ENCODE measurements at regions not wholly inside any gene's neighbourhood (a gene's known extent, or its start where the extent isn't known, plus 50 kb on each side); places are given as distances from the start of the nearest gene placed in this dataset.

GRCh38 chr13:80828759-80829158, 487.8 kb upstream of the SPRY2 start:
- Histone ChIP-seq H3K36me3 (no peaks in the 10 kb centered on the region), H3K4me1 (no peaks in the 10 kb centered on the region), H3K27ac (no peak overlapping the region), H3K9me3 (no peaks in the 10 kb centered on the region), H3K27me3 (no peaks in the 10 kb centered on the region), H3K4me3 (no peak overlapping the region)
- no peak for DNase-seq
- TF ChIP-seq CTCF (IDR thresholded peaks at IDR 0.05) (no peak), POLR2A (IDR thresholded peaks at IDR 0.05) (no peak)
- intact Hi-C loops (cut with DNase I; ENCODE audit: low total_unique reads): no loop called here

GRCh38 chr13:80825276-80825675, 484.4 kb upstream of the SPRY2 start:
- intact Hi-C loops (cut with DNase I; ENCODE audit: low total_unique reads): no loop called here
- Histone ChIP-seq H3K4me3 (no peak overlapping the region), H3K4me1 (no peaks in the 10 kb centered on the region), H3K36me3 (no peaks in the 10 kb centered on the region), H3K27ac (no peak overlapping the region), H3K9me3 (no peaks in the 10 kb centered on the region), H3K27me3 (no peaks in the 10 kb centered on the region)
- TF ChIP-seq CTCF (IDR thresholded peaks at IDR 0.05) (no peak), POLR2A (IDR thresholded peaks at IDR 0.05) (no peak)
- DNase-seq: no peak

- Histone ChIP-seq H3K36me3 (no peaks in the 10 kb centered on the region), H3K9me3 (no peaks in the 10 kb centered on the region), H3K4me3 (no peak overlapping the region), H3K4me1 (no peaks in the 10 kb centered on the region), H3K27ac (no peak overlapping the region), H3K27me3 (no peaks in the 10 kb centered on the region)
- intact Hi-C loops (cut with DNase I; ENCODE audit: low total_unique reads): no loop called here
- TF ChIP-seq CTCF (IDR thresholded peaks at IDR 0.05) (no peak), POLR2A (IDR thresholded peaks at IDR 0.05) (no peak)
- no peak for DNase-seq
Measured at GRCh38 chr13:80824229-80824628, 483.3 kb upstream of the SPRY2 start.

GRCh38 chr13:80823472-80823871, 482.5 kb upstream of the SPRY2 start:
- no peak for DNase-seq
- no peaks in the 10 kb centered on the region for H3K36me3 ChIP-seq
- no peaks in the 10 kb centered on the region for H3K27me3 ChIP-seq
- no peak for TF ChIP-seq CTCF (IDR thresholded peaks at IDR 0.05)
- TF ChIP-seq POLR2A (IDR thresholded peaks at IDR 0.05): no peak
- no peaks in the 10 kb centered on the region for H3K4me1 ChIP-seq
- no peaks in the 10 kb centered on the region for H3K9me3 ChIP-seq
- intact Hi-C loops (cut with DNase I; ENCODE audit: low total_unique reads): no loop called here
- H3K27ac ChIP-seq: peak overlapping the region in 1 of 2 donors; percentile 32
- no peak overlapping the region for H3K4me3 ChIP-seq

- H3K36me3 ChIP-seq: no peaks in the 10 kb centered on the region
- no peaks in the 10 kb centered on the region for H3K4me1 ChIP-seq
- no peak overlapping the region for H3K27ac ChIP-seq
- no peaks in the 10 kb centered on the region for H3K9me3 ChIP-seq
- no peak for DNase-seq
- no peaks in the 10 kb centered on the region for H3K27me3 ChIP-seq
- no peak overlapping the region for H3K4me3 ChIP-seq
- intact Hi-C loops (cut with DNase I; ENCODE audit: low total_unique reads): no loop called here
- TF ChIP-seq POLR2A (IDR thresholded peaks at IDR 0.05) (no peak), CTCF (IDR thresholded peaks at IDR 0.05) (no peak)
Measured at GRCh38 chr13:80821466-80821865, 480.5 kb upstream of the SPRY2 start.
